A673 (cell line): ENCODE measurements at regions not wholly inside any gene's neighbourhood (a gene's known extent, or its start where the extent isn't known, plus 50 kb on each side); places are given as distances from the start of the nearest gene placed in this dataset.
A peak's percentile ranks its signal among the peaks of the same experiment; 100 is the strongest.

Experiments
- BruUV-seq: library from RNA; stranded (reverse); fragments of 400-500 nt; replicated peaks from 2 replicates; lab custom pipeline; 2021; lab: Mats Ljungman, UMichigan
- CTCF ChIA-PET: fragments of 300-600 bp; sonication (Branson Sonifier 250); formaldehyde crosslinking; loops from one replicate; lab custom pipeline; 2022; ENCODE audit warnings: antibody characterized with exemption; lab: Charles Lee
- POLR2A ChIA-PET: fragments of 300-600 bp; sonication (Branson Sonifier 250); formaldehyde crosslinking; loops from one replicate; lab custom pipeline; 2022; ENCODE audit warnings: antibody characterized with exemption; ENCODE audit not compliant: low non-redundant PET; lab: Charles Lee
- DNase-seq: peaks from one replicate; pipeline ENCODE4 v3.0.0-alpha.2; 2015; ENCODE audit warnings: low spot score
- H3K27ac ChIP-seq: fragments of 200-600 bp; sonication (generic); 2 replicates; pipeline ENCODE4 v1.5.1; 2016; ENCODE audit warnings: mixed run types, low read depth, mild to moderate bottlenecking, mixed read lengths, antibody characterized with exemption, low read length; ENCODE audit not compliant: poor library complexity, severe bottlenecking
- H3K27me3 ChIP-seq: fragments of 200-600 bp; sonication (generic); replicated peaks from 2 replicates; pipeline ENCODE4 v1.6.1; 2017; ENCODE audit warnings: mixed run types, low read depth, mild to moderate bottlenecking, mixed read lengths, antibody characterized with exemption, low read length; ENCODE audit not compliant: insufficient read depth, poor library complexity
- H3K36me3 ChIP-seq: fragments of 200-600 bp; sonication (generic); 2 replicates; pipeline ENCODE4 v1.6.1; 2016; ENCODE audit warnings: mixed run types, mild to moderate bottlenecking, mixed read lengths, antibody characterized with exemption, low read length; ENCODE audit not compliant: insufficient read depth, poor library complexity, severe bottlenecking
- H3K4me1 ChIP-seq: fragments of 200-600 bp; sonication (generic); 2 replicates; pipeline ENCODE4 v1.6.1; 2017; ENCODE audit warnings: mixed run types, mild to moderate bottlenecking, mixed read lengths, antibody characterized with exemption, low read length; ENCODE audit not compliant: insufficient read depth, poor library complexity, severe bottlenecking
- H3K4me3 ChIP-seq: fragments of 200-600 bp; sonication (generic); 2 replicates; pipeline ENCODE4 v1.5.1; 2016; ENCODE audit warnings: low read depth, mixed run types, mild to moderate bottlenecking, mixed read lengths, low read length; ENCODE audit not compliant: poor library complexity, severe bottlenecking
- H3K9me3 ChIP-seq: fragments of 200-600 bp; sonication (generic); 2 replicates; pipeline ENCODE4 v1.6.1; 2016; ENCODE audit warnings: mixed run types, low read depth, mild to moderate bottlenecking, mixed read lengths, antibody characterized with exemption, low read length; ENCODE audit not compliant: poor library complexity, severe bottlenecking
- EZH2 ChIP-seq: fragments of 200-600 bp; sonication (generic); IDR thresholded peaks from 2 replicates; pipeline ENCODE4 v1.6.1; 2017; ENCODE audit warnings: borderline replicate concordance, low read depth, mild to moderate bottlenecking, mixed read lengths, antibody characterized with exemption, low read length; ENCODE audit not compliant: poor library complexity, severe bottlenecking
- intact Hi-C: fragments of 100-400 bp; cut with micrococcal nuclease; formaldehyde crosslinking; loops from one replicate; pipeline ENCODE4 v1.10.0; 2022; ENCODE audit not compliant: unreplicated experiment
- TF ChIP-seq, protein P1 (sequence below): fragments of 300-800, 200-600 bp; sonication (generic); conservative IDR thresholded peaks from 2 replicates; pipeline ENCODE4 v1.5.1; 2017; ENCODE audit warnings: low read depth, mild to moderate bottlenecking, antibody characterized with exemption, low read length, moderate library complexity, mixed read lengths

DNA sequence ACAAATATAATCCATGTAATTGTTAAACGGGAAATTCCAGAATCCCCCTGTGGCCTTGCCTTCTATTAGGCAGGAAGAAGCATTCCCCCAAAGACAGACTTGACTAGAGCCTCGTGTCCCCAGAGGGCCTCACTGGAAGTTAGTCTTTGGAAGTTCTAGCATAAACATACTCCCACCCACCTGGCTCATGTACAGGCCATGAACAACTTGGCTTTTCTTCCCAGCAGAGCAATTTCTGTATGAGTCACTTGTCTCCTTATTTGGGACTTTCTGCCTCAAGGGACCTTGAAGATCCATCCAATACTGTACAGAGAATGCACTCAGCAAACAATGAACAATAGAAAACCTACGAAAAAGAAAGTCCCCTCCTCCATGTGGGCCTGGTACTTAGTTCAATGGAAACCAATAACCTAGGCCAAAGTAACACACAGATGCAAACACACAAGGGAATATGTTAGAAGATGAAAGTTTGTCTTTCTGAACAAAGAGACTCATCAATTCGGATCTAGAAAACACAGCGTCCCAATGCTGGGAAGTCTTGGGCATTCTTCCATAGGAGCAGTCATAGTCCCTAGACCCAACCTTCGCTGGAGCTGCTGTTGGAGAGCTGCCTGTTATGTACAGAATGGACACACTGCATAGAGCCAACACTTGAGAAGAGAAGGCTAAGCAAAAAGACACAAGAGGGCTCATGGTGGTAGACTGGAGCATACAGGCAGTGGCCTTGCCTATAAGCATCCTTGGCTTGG is 303.5 kb downstream of the HRH4 start:
- Histone ChIP-seq H3K4me1 (peaks cover 4% of the 10 kb centered on the region), H3K27me3 (no peaks in the 10 kb centered on the region), H3K9me3 (no peaks in the 10 kb centered on the region), H3K36me3 (no peaks in the 10 kb centered on the region), H3K27ac (no peak overlapping the region), H3K4me3 (no peak overlapping the region)
- DNase-seq = peak; percentile 59
- ChIA-PET POLR2A (no interaction called here), CTCF (no interaction called here)
- intact Hi-C loops = no loop called here
- TF ChIP-seq, protein P1, sequence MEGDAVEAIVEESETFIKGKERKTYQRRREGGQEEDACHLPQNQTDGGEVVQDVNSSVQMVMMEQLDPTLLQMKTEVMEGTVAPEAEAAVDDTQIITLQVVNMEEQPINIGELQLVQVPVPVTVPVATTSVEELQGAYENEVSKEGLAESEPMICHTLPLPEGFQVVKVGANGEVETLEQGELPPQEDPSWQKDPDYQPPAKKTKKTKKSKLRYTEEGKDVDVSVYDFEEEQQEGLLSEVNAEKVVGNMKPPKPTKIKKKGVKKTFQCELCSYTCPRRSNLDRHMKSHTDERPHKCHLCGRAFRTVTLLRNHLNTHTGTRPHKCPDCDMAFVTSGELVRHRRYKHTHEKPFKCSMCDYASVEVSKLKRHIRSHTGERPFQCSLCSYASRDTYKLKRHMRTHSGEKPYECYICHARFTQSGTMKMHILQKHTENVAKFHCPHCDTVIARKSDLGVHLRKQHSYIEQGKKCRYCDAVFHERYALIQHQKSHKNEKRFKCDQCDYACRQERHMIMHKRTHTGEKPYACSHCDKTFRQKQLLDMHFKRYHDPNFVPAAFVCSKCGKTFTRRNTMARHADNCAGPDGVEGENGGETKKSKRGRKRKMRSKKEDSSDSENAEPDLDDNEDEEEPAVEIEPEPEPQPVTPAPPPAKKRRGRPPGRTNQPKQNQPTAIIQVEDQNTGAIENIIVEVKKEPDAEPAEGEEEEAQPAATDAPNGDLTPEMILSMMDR = no peak
- no TSS peak for BruUV-seq

DNA sequence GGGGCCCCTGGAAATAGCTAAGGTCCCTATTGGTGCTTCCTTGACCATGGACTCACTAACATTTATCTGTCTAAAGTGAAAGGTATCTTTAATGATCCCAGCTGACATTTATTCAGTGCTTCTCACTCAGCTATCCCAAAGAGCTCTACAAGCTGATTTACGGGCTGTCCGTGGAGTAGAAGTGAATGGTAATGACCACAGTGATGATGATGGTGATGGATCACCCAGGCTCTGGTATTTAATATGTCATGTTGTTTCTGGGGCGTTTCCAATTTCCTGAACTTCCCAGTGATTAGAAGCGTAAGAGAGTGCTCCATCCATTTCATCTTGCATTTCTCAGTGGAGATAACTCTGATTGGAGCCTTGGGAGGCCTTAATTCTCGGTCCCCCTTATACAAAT is 304.3 kb downstream of the HRH4 start:
- DNase-seq = no peak
- ChIA-PET POLR2A (no interaction called here), CTCF (no interaction called here)
- intact Hi-C loops = no loop called here
- H3K4me3 ChIP-seq = no peak overlapping the region
- H3K36me3 ChIP-seq = no peaks in the 10 kb centered on the region
- peaks cover 4% of the 10 kb centered on the region for H3K4me1 ChIP-seq
- no TSS peak for BruUV-seq
- TF ChIP-seq, protein P1 = no peak
- TF ChIP-seq EZH2 = no peak
- H3K27ac ChIP-seq = no peak overlapping the region
- no peaks in the 10 kb centered on the region for H3K9me3 ChIP-seq
- no peaks in the 10 kb centered on the region for H3K27me3 ChIP-seq

DNA sequence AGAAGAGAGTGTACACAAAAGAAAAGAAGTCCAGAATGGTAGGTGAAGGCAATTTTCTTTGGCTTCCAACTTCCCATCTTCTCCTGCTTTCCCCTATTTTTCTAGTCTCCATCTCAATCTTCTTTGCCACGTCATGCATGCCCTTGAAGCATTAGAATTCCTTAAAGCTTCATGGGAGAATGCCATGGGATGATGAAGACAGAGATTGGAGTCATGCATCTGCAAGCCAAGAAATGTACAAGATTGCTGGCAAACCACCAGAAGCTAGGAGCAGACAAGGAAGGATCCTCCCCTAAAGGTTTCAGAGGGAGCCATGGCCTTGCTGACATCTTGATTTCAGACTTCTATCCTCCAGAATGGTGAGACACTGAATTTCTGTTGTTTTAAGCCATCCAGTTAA is 305.9 kb downstream of the HRH4 start:
- POLR2A ChIA-PET = no interaction called here
- H3K9me3 ChIP-seq = no peaks in the 10 kb centered on the region
- H3K27me3 ChIP-seq = no peaks in the 10 kb centered on the region
- H3K27ac ChIP-seq = no peak overlapping the region
- TF ChIP-seq EZH2 = no peak
- TF ChIP-seq, protein P1 = no peak
- no peak for DNase-seq
- intact Hi-C loops = no loop called here
- H3K36me3 ChIP-seq = no peaks in the 10 kb centered on the region
- peaks cover 4% of the 10 kb centered on the region for H3K4me1 ChIP-seq
- CTCF ChIA-PET = no interaction called here
- BruUV-seq = no TSS peak
- H3K4me3 ChIP-seq = no peak overlapping the region
